ENCODE measurements at regions not wholly inside any gene's neighbourhood (a gene's known extent, or its start where the extent isn't known, plus 50 kb on each side); places are given as distances from the start of the nearest gene placed in this dataset.

- TF ChIP-seq TBX2 (CRISPR knock-in tag; IDR thresholded peaks at IDR 0.05; ENCODE audit: borderline replicate concordance) (no peak), ZFP91 (CRISPR knock-in tag; IDR thresholded peaks at IDR 0.05; ENCODE audit: borderline replicate concordance) (no peak), IRF2 (CRISPR knock-in tag; IDR thresholded peaks at IDR 0.05) (no peak), CTCF (CRISPR knock-in tag; IDR thresholded peaks at IDR 0.05) (no peak), PCBP2 (optimal IDR thresholded peaks at IDR 0.05; ENCODE audit: low read depth, low read length, poor library complexity, severe bottlenecking) (no peak), MAX (IDR thresholded peaks at IDR 0.05) (no peak), UBTF (CRISPR knock-in tag; IDR thresholded peaks at IDR 0.05) (no peak), YY1 (IDR thresholded peaks at IDR 0.05; ENCODE audit: insufficient read depth, insufficient replicate concordance, low read depth, low read length) (no peak), DPF2 (CRISPR knock-in tag; IDR thresholded peaks at IDR 0.05; ENCODE audit: borderline replicate concordance, low read depth) (no peak), HDAC2 (CRISPR knock-in tag; IDR thresholded peaks at IDR 0.05) (no peak)
These were observed 554.3 kb downstream of the PRELID2 start for GRCh38 chr5:145280806-145281205.

Data from HepG2 (cell line).